ENCODE measurements at regions not wholly inside any gene's neighbourhood (a gene's known extent, or its start where the extent isn't known, plus 50 kb on each side); places are given as distances from the start of the nearest gene placed in this dataset.

DNA sequence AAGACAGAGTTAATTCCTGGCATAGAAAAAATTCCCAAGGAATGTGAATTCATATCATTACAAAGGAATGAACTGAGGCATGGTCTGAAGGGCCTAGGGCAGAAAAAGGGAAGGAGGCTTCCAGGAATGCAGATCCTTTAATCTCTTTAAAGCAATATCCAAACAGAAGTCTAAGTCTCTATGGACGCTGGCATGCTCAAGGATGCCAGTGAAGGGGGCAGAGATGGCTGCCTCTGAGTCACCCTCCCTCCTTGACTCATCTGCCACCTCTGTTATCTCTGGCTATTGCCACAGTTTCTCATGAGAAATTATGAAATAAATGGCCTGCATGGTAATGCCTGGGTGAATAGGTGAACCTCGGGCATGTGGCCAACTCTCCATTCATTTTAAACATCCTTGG, 96.3 kb upstream of the BCL6 start (continued):
- TF ChIP-seq, protein P1, sequence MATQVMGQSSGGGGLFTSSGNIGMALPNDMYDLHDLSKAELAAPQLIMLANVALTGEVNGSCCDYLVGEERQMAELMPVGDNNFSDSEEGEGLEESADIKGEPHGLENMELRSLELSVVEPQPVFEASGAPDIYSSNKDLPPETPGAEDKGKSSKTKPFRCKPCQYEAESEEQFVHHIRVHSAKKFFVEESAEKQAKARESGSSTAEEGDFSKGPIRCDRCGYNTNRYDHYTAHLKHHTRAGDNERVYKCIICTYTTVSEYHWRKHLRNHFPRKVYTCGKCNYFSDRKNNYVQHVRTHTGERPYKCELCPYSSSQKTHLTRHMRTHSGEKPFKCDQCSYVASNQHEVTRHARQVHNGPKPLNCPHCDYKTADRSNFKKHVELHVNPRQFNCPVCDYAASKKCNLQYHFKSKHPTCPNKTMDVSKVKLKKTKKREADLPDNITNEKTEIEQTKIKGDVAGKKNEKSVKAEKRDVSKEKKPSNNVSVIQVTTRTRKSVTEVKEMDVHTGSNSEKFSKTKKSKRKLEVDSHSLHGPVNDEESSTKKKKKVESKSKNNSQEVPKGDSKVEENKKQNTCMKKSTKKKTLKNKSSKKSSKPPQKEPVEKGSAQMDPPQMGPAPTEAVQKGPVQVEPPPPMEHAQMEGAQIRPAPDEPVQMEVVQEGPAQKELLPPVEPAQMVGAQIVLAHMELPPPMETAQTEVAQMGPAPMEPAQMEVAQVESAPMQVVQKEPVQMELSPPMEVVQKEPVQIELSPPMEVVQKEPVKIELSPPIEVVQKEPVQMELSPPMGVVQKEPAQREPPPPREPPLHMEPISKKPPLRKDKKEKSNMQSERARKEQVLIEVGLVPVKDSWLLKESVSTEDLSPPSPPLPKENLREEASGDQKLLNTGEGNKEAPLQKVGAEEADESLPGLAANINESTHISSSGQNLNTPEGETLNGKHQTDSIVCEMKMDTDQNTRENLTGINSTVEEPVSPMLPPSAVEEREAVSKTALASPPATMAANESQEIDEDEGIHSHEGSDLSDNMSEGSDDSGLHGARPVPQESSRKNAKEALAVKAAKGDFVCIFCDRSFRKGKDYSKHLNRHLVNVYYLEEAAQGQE (IDR thresholded peaks at IDR 0.05), result no peak
- TF ChIP-seq, protein P2, sequence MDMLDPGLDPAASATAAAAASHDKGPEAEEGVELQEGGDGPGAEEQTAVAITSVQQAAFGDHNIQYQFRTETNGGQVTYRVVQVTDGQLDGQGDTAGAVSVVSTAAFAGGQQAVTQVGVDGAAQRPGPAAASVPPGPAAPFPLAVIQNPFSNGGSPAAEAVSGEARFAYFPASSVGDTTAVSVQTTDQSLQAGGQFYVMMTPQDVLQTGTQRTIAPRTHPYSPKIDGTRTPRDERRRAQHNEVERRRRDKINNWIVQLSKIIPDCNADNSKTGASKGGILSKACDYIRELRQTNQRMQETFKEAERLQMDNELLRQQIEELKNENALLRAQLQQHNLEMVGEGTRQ (IDR thresholded peaks at IDR 0.05), result no peak
- TF ChIP-seq SREBF2 (IDR thresholded peaks at IDR 0.05) (no peak), RARB (CRISPR knock-in tag; IDR thresholded peaks at IDR 0.05) (no peak), POLR2A (IDR thresholded peaks at IDR 0.05; ENCODE audit: low read length) (no peak)

DNA sequence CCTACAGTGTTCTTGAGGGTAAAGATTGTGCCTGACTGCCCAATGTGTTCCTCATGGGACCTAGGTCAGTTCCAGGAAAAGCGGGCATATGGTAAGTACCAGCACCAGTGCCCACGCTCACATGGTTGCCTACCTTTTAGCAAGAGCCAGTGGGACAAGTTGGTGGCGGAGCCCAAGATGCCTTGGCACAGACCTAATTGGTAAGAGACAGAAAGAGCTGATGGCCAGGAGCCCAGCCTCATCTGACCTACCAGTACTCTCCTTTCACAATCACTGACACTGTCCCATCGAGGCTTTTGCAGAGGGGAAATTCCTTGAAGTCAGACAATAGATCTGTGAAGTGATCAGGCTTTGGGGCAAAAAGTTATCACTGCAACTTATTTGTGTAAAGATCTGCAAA, 98.4 kb upstream of the BCL6 start:
- ChIA-PET POLR2A (no interaction called here), CTCF (no interaction called here)
- FAIRE-seq (no peak), ATAC-seq (no peak), DNase-seq (ENCODE audit: low read depth in 1 of 2, low spot score in 1 of 2) (no peak)
- H3K4me1 ChIP-seq, result peaks cover 26% of the 10 kb centered on the region
- TF ChIP-seq, protein P2 (IDR thresholded peaks at IDR 0.05), result no peak
- no peak for TF ChIP-seq CHD2 (IDR thresholded peaks at IDR 0.05; ENCODE audit: low read length, partially characterized antibody)
- no peak for TF ChIP-seq ZC3H11A (IDR thresholded peaks at IDR 0.05)
- TF ChIP-seq SREBF2 (IDR thresholded peaks at IDR 0.05), result no peak
- no peak overlapping the region for H3K4me3 ChIP-seq
- H3K4me2 ChIP-seq, result no peak overlapping the region
- WGBS (ENCODE audit: missing lambda C conversion rate), result 86% methylated on average over 4 of the region's 4 CpGs
- no peaks in the 10 kb centered on the region for H3K9me3 ChIP-seq
- H3K27ac ChIP-seq, result no peak overlapping the region

DNA sequence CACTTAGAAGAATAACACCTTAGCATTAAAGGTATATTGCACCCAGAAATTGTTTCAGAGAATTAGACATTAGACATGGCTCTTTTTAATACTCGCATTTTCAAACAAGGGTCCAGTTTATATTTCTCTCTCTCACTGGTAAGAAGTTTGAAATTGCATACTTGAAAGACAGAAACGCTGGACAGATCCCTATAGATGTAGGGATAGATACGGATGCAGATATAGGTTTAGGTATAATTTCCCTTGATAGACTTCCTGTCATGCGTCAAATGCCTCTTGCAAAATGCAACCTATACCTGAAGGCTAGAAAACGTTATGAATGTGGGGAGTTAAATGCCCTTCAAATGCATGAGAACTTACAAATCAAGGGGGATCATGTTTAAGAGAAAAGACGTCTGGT, 99.4 kb upstream of the BCL6 start:
- ATAC-seq, result no peak
- 62% methylated on average over 6 of the region's 6 CpGs for WGBS (ENCODE audit: missing lambda C conversion rate)
- Histone ChIP-seq H3K4me2 (no peak overlapping the region), H3K9me3 (no peaks in the 10 kb centered on the region), H3K4me3 (no peak overlapping the region), H3K4me1 (peaks cover 23% of the 10 kb centered on the region), H3K27ac (no peak overlapping the region)
- no peak for FAIRE-seq
- DNase-seq (ENCODE audit: low read depth in 1 of 2, low spot score in 1 of 2), result no peak
- no peak for TF ChIP-seq NPAS2 (CRISPR knock-in tag; IDR thresholded peaks at IDR 0.05; ENCODE audit: borderline replicate concordance)
- TF ChIP-seq, protein P3, sequence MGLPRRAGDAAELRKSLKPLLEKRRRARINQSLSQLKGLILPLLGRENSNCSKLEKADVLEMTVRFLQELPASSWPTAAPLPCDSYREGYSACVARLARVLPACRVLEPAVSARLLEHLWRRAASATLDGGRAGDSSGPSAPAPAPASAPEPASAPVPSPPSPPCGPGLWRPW (IDR thresholded peaks at IDR 0.05), result no peak
- TF ChIP-seq BHLHE40 (IDR thresholded peaks at IDR 0.05; ENCODE audit: low read depth, low read length), result no peak
- TF ChIP-seq, protein P2 (IDR thresholded peaks at IDR 0.05), result no peak
- CTCF ChIA-PET, result no interaction called here
- POLR2A ChIA-PET, result no interaction called here

DNA sequence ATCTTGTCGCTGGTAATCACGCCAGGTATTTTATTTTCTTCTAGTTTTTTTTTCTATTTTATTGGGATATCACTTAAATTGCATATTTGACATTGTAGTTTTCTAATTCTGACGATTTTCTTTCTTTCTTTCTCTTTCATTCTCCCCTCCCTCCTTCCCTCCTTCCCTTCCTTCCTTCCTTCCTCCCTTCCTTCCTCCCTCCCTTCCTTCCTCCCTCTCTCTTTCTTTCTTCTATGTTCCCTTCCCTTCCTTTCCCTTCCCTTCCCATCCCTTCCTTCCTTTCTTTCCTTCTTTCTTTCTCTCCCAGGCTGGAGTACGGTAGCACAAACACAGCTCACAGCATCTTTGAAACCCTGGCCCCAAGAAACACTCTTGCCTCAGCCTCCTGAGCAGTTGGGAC, 100.6 kb upstream of the BCL6 start:
- H3K27ac ChIP-seq, result no peak overlapping the region
- FAIRE-seq (no peak), ATAC-seq (no peak), DNase-seq (ENCODE audit: low read depth in 1 of 2, low spot score in 1 of 2) (no peak)
- peaks cover 18% of the 10 kb centered on the region for H3K4me1 ChIP-seq
- no peak overlapping the region for H3K4me3 ChIP-seq
- no peaks in the 10 kb centered on the region for H3K9me3 ChIP-seq
- 64% methylated on average over 4 of the region's 4 CpGs for WGBS (ENCODE audit: missing lambda C conversion rate)
- no peak overlapping the region for H3K4me2 ChIP-seq
- CTCF ChIA-PET, result interaction anchor here (0.8 kb wide), 1 partner anchor 165 kb away, joined by 3 read pairs; no protein-coding TSS in a partner anchor
- TF ChIP-seq, protein P1 (IDR thresholded peaks at IDR 0.05), result no peak
- TF ChIP-seq SREBF2 (IDR thresholded peaks at IDR 0.05), result no peak
- TF ChIP-seq MAZ (IDR thresholded peaks at IDR 0.05; ENCODE audit: borderline replicate concordance, low read depth, low read length), result no peak
- no peak for TF ChIP-seq CHD2 (IDR thresholded peaks at IDR 0.05; ENCODE audit: low read length, partially characterized antibody)
- TF ChIP-seq CBX8 (IDR thresholded peaks at IDR 0.05), result no peak
- no peak for TF ChIP-seq EHMT2 (IDR thresholded peaks at IDR 0.05; ENCODE audit: low read depth)
- TF ChIP-seq HOXB5 (CRISPR knock-in tag; IDR thresholded peaks at IDR 0.05), result no peak
- POLR2A ChIA-PET, result no interaction called here

All from A549 (cell line).